ENCODE measurements at regions not wholly inside any gene's neighbourhood (a gene's known extent, or its start where the extent isn't known, plus 50 kb on each side); places are given as distances from the start of the nearest gene placed in this dataset.

DNA sequence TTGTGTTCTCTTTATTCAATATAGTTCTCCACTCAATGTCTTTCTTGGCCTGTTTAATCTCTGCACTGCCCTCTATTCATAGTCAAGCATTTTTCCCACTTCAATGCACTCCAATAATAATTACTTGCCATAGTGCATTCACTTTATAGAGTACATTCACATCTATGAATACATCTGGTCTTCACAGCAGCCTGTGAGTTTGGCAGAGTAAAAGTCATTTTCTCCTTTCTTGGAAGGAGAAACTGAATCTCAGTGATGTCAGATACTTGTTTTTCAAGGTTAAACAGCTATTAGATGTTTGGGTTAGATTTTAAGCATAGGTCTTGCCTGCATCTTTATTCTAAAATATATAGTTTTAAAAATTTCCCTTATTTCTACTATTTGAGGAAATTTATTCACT, 373.2 kb downstream of the TRIB2 start:
- Histone ChIP-seq H2AFZ (ENCODE audit: low read length) (no peak overlapping the region), H2AK5ac (ENCODE audit: low read depth, low read length) (no peak overlapping the region), H3K79me1 (ENCODE audit: low read depth, low read length) (no peaks in the 10 kb centered on the region), H3K36me3 (ENCODE audit: control insufficient read depth in 2 of 4, insufficient read depth in 4 of 4, low read length in 3 of 4) (no peaks in the 10 kb centered on the region), H3K27ac (ENCODE audit: low read depth, low read length) (no peak overlapping the region), H3K56ac (replicated peaks; ENCODE audit: insufficient read length, low read depth, low read length) (no peak overlapping the region), H3K27me3 (replicated peaks in 1 of 4; ENCODE audit: control insufficient read depth in 3 of 4, extremely low read depth in 1 of 4, insufficient read depth in 3 of 4, low read length in 3 of 4) (peaks cover 0 to 2% (median 0%) of the 10 kb centered on the region in 4 experiments; a peak in 1 of 7 replicates), H3K14ac (ENCODE audit: insufficient read length) (no peak overlapping the region), H4K5ac (ENCODE audit: insufficient read length, low read depth, low read length) (no peak overlapping the region), H2BK20ac (ENCODE audit: low read length) (no peak overlapping the region), H3K4ac (replicated peaks; ENCODE audit: insufficient read length, low read depth, low read length) (no peak overlapping the region), H3K9me3 (ENCODE audit: insufficient read depth in 2 of 2, low read depth in 1 of 2, low read length in 1 of 2) (peaks cover 0 to 2% of the 10 kb centered on the region in 2 experiments; a peak in 1 of 4 replicates), H3K4me2 (ENCODE audit: insufficient read depth in 1 of 2, low read depth in 2 of 2, low read length in 2 of 2) (no peak overlapping the region), H4K8ac (ENCODE audit: extremely low read depth, insufficient read depth, low read length) (no peak overlapping the region), H2BK15ac (ENCODE audit: low read length) (no peak overlapping the region), H2BK5ac (ENCODE audit: low read depth, low read length) (no peak overlapping the region), H3K4me1 (replicated peaks in 1 of 4; ENCODE audit: control insufficient read depth in 3 of 4, insufficient read depth in 4 of 4, low read length in 3 of 4) (no peaks in the 10 kb centered on the region), H4K20me1 (replicated peaks in 1 of 2; ENCODE audit: control insufficient read depth in 1 of 2, insufficient read depth in 2 of 2, low read length in 2 of 2) (no peaks in the 10 kb centered on the region), H3K4me3 (ENCODE audit: extremely low read depth in 1 of 4, insufficient read depth in 2 of 4, low read depth in 3 of 4, low read length in 4 of 4) (no peak overlapping the region), H3K23ac (ENCODE audit: insufficient read length) (no peak overlapping the region), H2BK120ac (replicated peaks; ENCODE audit: low read depth, low read length) (no peak overlapping the region), H3K18ac (ENCODE audit: extremely low read depth, low read length) (no peak overlapping the region), H3K79me2 (ENCODE audit: control insufficient read depth in 1 of 2, insufficient read depth in 2 of 2, low read length in 2 of 2) (no peaks in the 10 kb centered on the region), H3K23me2 (ENCODE audit: low read depth, low read length) (no peaks in the 10 kb centered on the region), H3K9ac (replicated peaks in 1 of 4; ENCODE audit: extremely low read depth in 1 of 4, low read depth in 3 of 4, low read length in 3 of 4) (no peak overlapping the region), H2BK12ac (ENCODE audit: low read depth, low read length) (no peak overlapping the region), H4K91ac (replicated peaks; ENCODE audit: insufficient read length, low read length) (no peak overlapping the region)
- CTCF ChIA-PET (ENCODE audit: partially characterized antibody), result no interaction called here
- POLR2A ChIA-PET (ENCODE audit: partially characterized antibody), result no interaction called here
- DNase-seq (ENCODE audit: low read depth in 1 of 2, low spot score in 2 of 2) (no peak), FAIRE-seq (no peak)
- TF ChIP-seq, protein P1, sequence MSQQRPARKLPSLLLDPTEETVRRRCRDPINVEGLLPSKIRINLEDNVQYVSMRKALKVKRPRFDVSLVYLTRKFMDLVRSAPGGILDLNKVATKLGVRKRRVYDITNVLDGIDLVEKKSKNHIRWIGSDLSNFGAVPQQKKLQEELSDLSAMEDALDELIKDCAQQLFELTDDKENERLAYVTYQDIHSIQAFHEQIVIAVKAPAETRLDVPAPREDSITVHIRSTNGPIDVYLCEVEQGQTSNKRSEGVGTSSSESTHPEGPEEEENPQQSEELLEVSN (IDR thresholded peaks at IDR 0.05), result no peak
- TF ChIP-seq, protein P2, sequence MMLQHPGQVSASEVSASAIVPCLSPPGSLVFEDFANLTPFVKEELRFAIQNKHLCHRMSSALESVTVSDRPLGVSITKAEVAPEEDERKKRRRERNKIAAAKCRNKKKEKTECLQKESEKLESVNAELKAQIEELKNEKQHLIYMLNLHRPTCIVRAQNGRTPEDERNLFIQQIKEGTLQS (IDR thresholded peaks at IDR 0.05; ENCODE audit: insufficient read depth, low read depth, low read length), result no peak
- TF ChIP-seq SIX5 (IDR thresholded peaks at IDR 0.05; ENCODE audit: low read depth, low read length), result no peak
- no peak for TF ChIP-seq TAF7 (optimal IDR thresholded peaks at IDR 0.05; ENCODE audit: borderline replicate concordance, low read depth, low read length)
- TF ChIP-seq SIN3A (conservative IDR thresholded peaks at IDR 0.05 in 1 of 2, IDR thresholded peaks at IDR 0.05 in 1 of 2; ENCODE audit: low read depth in 1 of 2, low read length in 2 of 2), result no peak

All from H1 (cell line).